ENCODE measurements at regions not wholly inside any gene's neighbourhood (a gene's known extent, or its start where the extent isn't known, plus 50 kb on each side); places are given as distances from the start of the nearest gene placed in this dataset.

DNA sequence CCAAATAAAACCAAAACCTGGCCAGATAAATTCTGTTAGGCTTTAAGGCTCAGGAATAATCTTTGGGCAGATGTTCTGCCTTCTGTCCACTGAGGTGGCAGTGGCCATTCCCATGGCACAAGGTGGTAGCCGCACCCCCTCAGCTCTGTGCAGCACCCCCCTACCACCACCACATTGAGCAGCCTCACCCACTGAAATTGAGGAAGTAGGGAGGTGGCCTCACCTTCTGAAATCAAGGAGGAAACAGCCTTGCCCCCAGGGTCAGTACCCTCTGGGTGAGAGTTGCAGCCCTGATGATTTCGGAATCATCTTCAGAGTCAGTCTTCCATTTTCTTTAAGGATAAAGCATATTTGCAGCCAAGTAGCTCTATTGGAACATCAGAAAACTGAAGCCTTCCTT, 204.8 kb upstream of the PIK3R1 start (continued):
- TF ChIP-seq, protein P1, sequence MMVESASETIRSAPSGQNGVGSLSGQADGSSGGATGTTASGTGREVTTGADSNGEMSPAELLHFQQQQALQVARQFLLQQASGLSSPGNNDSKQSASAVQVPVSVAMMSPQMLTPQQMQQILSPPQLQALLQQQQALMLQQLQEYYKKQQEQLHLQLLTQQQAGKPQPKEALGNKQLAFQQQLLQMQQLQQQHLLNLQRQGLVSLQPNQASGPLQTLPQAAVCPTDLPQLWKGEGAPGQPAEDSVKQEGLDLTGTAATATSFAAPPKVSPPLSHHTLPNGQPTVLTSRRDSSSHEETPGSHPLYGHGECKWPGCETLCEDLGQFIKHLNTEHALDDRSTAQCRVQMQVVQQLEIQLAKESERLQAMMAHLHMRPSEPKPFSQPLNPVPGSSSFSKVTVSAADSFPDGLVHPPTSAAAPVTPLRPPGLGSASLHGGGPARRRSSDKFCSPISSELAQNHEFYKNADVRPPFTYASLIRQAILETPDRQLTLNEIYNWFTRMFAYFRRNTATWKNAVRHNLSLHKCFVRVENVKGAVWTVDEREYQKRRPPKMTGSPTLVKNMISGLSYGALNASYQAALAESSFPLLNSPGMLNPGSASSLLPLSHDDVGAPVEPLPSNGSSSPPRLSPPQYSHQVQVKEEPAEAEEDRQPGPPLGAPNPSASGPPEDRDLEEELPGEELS (CRISPR knock-in tag; IDR thresholded peaks at IDR 0.05) = no peak
- no peak for TF ChIP-seq GRHL2 (CRISPR knock-in tag; IDR thresholded peaks at IDR 0.05; ENCODE audit: insufficient replicate concordance, severe bottlenecking)
- TF ChIP-seq, protein P2, sequence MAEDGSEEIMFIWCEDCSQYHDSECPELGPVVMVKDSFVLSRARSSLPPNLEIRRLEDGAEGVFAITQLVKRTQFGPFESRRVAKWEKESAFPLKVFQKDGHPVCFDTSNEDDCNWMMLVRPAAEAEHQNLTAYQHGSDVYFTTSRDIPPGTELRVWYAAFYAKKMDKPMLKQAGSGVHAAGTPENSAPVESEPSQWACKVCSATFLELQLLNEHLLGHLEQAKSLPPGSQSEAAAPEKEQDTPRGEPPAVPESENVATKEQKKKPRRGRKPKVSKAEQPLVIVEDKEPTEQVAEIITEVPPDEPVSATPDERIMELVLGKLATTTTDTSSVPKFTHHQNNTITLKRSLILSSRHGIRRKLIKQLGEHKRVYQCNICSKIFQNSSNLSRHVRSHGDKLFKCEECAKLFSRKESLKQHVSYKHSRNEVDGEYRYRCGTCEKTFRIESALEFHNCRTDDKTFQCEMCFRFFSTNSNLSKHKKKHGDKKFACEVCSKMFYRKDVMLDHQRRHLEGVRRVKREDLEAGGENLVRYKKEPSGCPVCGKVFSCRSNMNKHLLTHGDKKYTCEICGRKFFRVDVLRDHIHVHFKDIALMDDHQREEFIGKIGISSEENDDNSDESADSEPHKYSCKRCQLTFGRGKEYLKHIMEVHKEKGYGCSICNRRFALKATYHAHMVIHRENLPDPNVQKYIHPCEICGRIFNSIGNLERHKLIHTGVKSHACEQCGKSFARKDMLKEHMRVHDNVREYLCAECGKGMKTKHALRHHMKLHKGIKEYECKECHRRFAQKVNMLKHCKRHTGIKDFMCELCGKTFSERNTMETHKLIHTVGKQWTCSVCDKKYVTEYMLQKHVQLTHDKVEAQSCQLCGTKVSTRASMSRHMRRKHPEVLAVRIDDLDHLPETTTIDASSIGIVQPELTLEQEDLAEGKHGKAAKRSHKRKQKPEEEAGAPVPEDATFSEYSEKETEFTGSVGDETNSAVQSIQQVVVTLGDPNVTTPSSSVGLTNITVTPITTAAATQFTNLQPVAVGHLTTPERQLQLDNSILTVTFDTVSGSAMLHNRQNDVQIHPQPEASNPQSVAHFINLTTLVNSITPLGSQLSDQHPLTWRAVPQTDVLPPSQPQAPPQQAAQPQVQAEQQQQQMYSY (CRISPR knock-in tag; IDR thresholded peaks at IDR 0.05) = no peak
- no peak for TF ChIP-seq NFYB (CRISPR knock-in tag; conservative IDR thresholded peaks at IDR 0.05; ENCODE audit: low read depth)
- TF ChIP-seq CREM (CRISPR knock-in tag; IDR thresholded peaks at IDR 0.05) = no peak
- no peak for TF ChIP-seq ZNF219 (CRISPR knock-in tag; IDR thresholded peaks at IDR 0.05; ENCODE audit: borderline replicate concordance)
- no peak for TF ChIP-seq TCF7 (CRISPR knock-in tag; IDR thresholded peaks at IDR 0.05; ENCODE audit: low read depth)
- no peak for TF ChIP-seq ATF1 (CRISPR knock-in tag; IDR thresholded peaks at IDR 0.05)
- no peak for TF ChIP-seq NR2C2 (CRISPR knock-in tag; IDR thresholded peaks at IDR 0.05)

DNA sequence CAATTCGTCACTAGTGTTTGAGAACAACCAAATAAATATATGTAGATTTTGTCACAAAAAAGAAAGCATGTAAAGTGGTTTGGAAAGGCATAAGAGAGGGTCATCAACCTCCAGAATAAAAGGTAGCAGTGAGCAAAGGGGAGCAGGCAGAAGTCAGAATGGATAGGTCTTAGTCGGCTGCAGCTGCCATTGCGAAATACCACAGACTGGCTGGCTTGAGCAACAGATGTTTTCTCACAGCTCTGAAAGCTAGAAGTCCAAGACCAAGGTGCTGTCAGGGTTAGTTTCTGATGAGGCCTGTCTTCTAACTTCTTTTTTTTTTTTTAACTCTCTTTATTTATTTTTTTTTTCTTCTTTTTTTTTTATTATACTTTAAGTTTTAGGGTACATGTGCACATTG, 208.1 kb upstream of the PIK3R1 start:
- no peak for ATAC-seq
- POLR2A ChIA-PET = interaction anchor here (0.6 kb wide), 1 partner anchor 574 kb away, joined by 4 read pairs; no protein-coding TSS in a partner anchor
- no peaks in the 10 kb centered on the region for H3K4me1 Mint-ChIP-seq
- TF ChIP-seq, protein P3, sequence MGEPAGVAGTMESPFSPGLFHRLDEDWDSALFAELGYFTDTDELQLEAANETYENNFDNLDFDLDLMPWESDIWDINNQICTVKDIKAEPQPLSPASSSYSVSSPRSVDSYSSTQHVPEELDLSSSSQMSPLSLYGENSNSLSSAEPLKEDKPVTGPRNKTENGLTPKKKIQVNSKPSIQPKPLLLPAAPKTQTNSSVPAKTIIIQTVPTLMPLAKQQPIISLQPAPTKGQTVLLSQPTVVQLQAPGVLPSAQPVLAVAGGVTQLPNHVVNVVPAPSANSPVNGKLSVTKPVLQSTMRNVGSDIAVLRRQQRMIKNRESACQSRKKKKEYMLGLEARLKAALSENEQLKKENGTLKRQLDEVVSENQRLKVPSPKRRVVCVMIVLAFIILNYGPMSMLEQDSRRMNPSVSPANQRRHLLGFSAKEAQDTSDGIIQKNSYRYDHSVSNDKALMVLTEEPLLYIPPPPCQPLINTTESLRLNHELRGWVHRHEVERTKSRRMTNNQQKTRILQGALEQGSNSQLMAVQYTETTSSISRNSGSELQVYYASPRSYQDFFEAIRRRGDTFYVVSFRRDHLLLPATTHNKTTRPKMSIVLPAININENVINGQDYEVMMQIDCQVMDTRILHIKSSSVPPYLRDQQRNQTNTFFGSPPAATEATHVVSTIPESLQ (CRISPR knock-in tag; IDR thresholded peaks at IDR 0.05) = no peak
- TF ChIP-seq, protein P4, sequence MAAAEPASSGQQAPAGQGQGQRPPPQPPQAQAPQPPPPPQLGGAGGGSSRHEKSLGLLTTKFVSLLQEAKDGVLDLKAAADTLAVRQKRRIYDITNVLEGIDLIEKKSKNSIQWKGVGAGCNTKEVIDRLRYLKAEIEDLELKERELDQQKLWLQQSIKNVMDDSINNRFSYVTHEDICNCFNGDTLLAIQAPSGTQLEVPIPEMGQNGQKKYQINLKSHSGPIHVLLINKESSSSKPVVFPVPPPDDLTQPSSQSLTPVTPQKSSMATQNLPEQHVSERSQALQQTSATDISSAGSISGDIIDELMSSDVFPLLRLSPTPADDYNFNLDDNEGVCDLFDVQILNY (CRISPR knock-in tag; IDR thresholded peaks at IDR 0.05) = no peak
- no peak for TF ChIP-seq EMX1 (CRISPR knock-in tag; IDR thresholded peaks at IDR 0.05)
- TF ChIP-seq ZNF416 (CRISPR knock-in tag; IDR thresholded peaks at IDR 0.05) = no peak
- TF ChIP-seq, protein P5, sequence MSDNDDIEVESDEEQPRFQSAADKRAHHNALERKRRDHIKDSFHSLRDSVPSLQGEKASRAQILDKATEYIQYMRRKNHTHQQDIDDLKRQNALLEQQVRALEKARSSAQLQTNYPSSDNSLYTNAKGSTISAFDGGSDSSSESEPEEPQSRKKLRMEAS (CRISPR knock-in tag; IDR thresholded peaks at IDR 0.05) = no peak
- TF ChIP-seq, protein P6, sequence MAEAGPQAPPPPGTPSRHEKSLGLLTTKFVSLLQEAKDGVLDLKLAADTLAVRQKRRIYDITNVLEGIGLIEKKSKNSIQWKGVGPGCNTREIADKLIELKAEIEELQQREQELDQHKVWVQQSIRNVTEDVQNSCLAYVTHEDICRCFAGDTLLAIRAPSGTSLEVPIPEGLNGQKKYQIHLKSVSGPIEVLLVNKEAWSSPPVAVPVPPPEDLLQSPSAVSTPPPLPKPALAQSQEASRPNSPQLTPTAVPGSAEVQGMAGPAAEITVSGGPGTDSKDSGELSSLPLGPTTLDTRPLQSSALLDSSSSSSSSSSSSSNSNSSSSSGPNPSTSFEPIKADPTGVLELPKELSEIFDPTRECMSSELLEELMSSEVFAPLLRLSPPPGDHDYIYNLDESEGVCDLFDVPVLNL (CRISPR knock-in tag; IDR thresholded peaks at IDR 0.05; ENCODE audit: borderline replicate concordance, low read depth) = no peak
- no peak for TF ChIP-seq ZNF219 (CRISPR knock-in tag; IDR thresholded peaks at IDR 0.05; ENCODE audit: borderline replicate concordance)
- TF ChIP-seq SOX15 (CRISPR knock-in tag; IDR thresholded peaks at IDR 0.05) = no peak
- no peak for TF ChIP-seq NR3C1 (CRISPR knock-in tag; conservative IDR thresholded peaks at IDR 0.05; ENCODE audit: low read depth)
- TF ChIP-seq ZBTB21 (CRISPR knock-in tag; IDR thresholded peaks at IDR 0.05; ENCODE audit: borderline replicate concordance) = no peak
- TF ChIP-seq, protein P7, sequence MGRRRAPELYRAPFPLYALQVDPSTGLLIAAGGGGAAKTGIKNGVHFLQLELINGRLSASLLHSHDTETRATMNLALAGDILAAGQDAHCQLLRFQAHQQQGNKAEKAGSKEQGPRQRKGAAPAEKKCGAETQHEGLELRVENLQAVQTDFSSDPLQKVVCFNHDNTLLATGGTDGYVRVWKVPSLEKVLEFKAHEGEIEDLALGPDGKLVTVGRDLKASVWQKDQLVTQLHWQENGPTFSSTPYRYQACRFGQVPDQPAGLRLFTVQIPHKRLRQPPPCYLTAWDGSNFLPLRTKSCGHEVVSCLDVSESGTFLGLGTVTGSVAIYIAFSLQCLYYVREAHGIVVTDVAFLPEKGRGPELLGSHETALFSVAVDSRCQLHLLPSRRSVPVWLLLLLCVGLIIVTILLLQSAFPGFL (CRISPR knock-in tag; IDR thresholded peaks at IDR 0.05; ENCODE audit: borderline replicate concordance) = no peak
- TF ChIP-seq, protein P8, sequence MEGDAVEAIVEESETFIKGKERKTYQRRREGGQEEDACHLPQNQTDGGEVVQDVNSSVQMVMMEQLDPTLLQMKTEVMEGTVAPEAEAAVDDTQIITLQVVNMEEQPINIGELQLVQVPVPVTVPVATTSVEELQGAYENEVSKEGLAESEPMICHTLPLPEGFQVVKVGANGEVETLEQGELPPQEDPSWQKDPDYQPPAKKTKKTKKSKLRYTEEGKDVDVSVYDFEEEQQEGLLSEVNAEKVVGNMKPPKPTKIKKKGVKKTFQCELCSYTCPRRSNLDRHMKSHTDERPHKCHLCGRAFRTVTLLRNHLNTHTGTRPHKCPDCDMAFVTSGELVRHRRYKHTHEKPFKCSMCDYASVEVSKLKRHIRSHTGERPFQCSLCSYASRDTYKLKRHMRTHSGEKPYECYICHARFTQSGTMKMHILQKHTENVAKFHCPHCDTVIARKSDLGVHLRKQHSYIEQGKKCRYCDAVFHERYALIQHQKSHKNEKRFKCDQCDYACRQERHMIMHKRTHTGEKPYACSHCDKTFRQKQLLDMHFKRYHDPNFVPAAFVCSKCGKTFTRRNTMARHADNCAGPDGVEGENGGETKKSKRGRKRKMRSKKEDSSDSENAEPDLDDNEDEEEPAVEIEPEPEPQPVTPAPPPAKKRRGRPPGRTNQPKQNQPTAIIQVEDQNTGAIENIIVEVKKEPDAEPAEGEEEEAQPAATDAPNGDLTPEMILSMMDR (IDR thresholded peaks at IDR 0.05) = no peak
- TF ChIP-seq CREB1 (CRISPR knock-in tag; IDR thresholded peaks at IDR 0.05) = no peak
- TF ChIP-seq, protein P9, sequence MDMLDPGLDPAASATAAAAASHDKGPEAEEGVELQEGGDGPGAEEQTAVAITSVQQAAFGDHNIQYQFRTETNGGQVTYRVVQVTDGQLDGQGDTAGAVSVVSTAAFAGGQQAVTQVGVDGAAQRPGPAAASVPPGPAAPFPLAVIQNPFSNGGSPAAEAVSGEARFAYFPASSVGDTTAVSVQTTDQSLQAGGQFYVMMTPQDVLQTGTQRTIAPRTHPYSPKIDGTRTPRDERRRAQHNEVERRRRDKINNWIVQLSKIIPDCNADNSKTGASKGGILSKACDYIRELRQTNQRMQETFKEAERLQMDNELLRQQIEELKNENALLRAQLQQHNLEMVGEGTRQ (CRISPR knock-in tag; IDR thresholded peaks at IDR 0.05) = no peak

More for the DNA sequence above, 208.1 kb upstream of the PIK3R1 start:
- Mint-ChIP-seq H3K9me3 (peaks cover 14% of the 10 kb centered on the region), H3K4me3 (no peak overlapping the region), H3K27ac (no peak overlapping the region), H3K36me3 (no peaks in the 10 kb centered on the region), H3K27me3 (ENCODE audit: low read depth) (no peaks in the 10 kb centered on the region)
- no peak for DNase-seq (ENCODE audit: low spot score)
- CTCF ChIA-PET = no interaction called here

Measured in WTC11 (cell line).